Daoy (cell line): ENCODE measurements at regions not wholly inside any gene's neighbourhood (a gene's known extent, or its start where the extent isn't known, plus 50 kb on each side); places are given as distances from the start of the nearest gene placed in this dataset.
"Not testable (repeated sequence)": the region's sequence is repeated elsewhere in the genome, so short reads cannot be mapped to it uniquely, and the experiment has no call there.

ENCODE experiments used
- DNase-seq: peaks from one replicate; pipeline ENCODE4 v3.0.0-alpha.2; 2015; ENCODE audit warnings: low read depth

DNA sequence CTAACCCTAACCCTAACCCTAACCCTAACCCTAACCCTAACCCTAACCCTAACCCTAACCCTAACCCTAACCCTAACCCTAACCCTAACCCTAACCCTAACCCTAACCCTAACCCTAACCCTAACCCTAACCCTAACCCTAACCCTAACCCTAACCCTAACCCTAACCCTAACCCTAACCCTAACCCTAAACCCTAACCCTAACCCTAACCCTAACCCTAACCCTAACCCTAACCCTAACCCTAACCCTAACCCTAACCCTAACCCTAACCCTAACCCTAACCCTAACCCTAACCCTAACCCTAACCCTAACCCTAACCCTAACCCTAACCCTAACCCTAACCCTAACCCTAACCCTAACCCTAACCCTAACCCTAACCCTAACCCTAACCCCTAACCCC is 80.6 kb upstream of the PLEKHG4B start:
- not testable (repeated sequence) for DNase-seq

DNA sequence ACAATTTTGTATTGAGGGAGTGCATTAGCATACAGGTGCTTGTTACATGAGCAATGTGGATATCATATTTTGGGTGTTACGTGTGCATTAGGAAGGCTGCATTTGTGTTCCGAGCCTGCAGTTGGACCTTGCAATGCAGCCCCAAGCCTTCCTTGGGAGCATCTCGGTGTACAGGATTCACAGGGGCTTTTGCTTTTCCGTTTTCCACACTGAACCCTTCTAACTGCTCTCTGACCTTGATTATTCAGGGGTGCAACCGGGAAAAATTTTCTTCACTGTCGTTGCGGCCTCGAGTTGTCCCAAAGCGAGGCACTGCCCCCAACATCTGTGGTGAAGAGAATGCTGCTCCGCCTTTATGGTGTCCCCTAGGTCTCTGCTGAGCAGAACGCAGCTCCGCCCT is 80.1 kb upstream of the PLEKHG4B start:
- DNase-seq = no peak

DNA sequence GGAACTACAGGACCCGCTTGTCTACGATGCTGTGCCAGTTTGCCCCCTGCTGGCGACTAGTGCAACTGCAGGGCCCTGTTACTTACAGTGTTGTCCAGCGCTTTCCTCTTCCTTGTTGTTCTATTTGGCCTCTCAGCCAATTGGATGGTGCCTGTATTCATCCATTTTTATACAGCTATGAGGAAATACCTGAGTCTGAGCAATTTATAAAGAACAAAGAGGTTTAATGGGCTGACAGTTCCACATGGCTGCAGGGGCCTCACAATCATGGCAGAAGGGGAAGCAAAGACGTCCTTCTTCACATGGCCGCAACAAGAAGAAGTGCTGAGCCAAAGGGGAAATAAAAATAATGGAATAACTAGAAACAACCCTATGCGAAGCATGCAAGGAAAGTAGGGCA is 78.7 kb upstream of the PLEKHG4B start:
- DNase-seq = no peak

DNA sequence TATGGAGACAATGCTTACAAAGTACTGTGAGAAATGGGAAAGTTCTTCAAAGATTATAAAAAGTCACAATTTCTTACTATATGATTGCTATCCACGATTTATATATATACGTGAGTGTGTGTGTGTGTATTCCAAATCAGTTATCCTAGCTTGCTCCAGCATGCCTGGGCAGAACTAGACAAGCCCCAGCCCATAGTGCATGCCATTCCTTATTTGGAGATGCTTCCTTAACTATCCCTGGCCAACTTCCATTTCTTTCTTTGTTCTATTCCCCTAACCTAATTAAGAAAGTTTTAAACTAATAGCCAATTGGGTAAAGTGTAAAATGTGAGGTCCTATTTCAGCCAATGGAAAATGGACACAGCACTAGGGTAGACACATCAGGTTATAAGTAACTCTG is 77.3 kb upstream of the PLEKHG4B start:
- not testable (repeated sequence) for DNase-seq

GRCh38 chr5:20276-20675 is 71.7 kb upstream of the PLEKHG4B start:
- not testable (repeated sequence) for DNase-seq

GRCh38 chr5:21654-22233 is 70.2 kb upstream of the PLEKHG4B start:
- peak; percentile 51 for DNase-seq

DNA sequence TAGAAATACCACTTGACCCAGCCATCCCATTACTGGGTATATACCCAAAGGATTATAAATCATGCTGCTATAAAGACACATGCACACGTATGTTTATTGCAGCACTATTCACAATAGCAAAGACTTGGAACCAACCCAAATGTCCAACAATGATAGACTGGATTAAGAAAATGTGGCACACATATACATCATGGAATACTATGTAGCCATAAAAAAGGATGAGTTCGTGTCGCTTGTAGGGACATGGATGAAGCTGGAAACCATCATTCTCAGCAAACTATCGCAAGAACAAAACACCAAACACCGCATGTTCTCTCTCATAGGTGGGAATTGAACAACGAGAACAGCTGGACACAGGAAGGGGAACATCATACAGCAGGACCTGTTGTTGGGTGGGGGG is 68.1 kb upstream of the PLEKHG4B start:
- not testable (repeated sequence) for DNase-seq

- DNase-seq = not testable (repeated sequence)
These were observed 66.9 kb upstream of the PLEKHG4B start for GRCh38 chr5:25067-25466.

- DNase-seq = no peak
These were observed 61.8 kb upstream of the PLEKHG4B start for GRCh38 chr5:30131-30530.

DNA sequence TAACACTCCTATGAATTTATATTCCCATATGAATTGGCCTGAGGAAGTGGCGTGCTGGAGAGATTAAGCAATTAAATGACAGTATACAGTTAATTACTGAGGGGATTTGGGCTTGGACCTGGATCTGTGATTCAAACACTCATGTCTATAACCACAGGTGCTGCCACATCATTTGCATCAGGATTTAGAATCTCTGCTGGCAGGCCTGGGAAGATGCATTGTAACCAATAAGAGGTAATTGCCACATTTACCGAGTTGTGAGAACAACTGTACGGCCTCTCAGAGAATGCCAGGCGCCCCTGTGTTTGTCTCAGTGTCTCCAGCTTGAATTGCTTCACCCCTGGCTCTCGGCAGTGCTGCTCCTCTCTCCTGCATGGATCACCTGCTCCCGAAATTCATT is 61.4 kb upstream of the PLEKHG4B start:
- DNase-seq = not testable (repeated sequence)

DNA sequence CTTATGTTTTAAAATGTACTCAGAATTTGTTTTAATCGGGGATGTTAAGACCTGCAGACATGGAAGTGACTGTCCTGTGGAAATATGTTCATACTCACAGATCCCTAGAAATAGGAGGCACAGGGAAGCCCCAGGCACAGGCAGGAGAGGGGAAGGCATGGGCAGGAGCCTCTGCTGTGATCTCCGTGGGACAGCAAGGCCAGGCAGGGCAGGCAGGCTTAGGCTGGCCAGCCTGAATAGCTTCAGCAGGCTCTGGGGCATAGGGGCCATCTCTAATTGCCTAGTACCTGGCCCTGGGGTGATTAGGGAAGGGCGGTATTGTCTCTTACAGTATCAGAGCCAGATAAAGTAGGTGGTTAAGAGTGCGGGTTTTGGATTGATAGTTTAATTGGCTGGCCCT is 59.8 kb upstream of the PLEKHG4B start:
- DNase-seq = no peak

GRCh38 chr5:35521-35920 is 56.4 kb upstream of the PLEKHG4B start:
- not testable (repeated sequence) for DNase-seq

- DNase-seq = not testable (repeated sequence)
These were observed 54.8 kb upstream of the PLEKHG4B start for GRCh38 chr5:37207-37606.

- no peak for DNase-seq
These were observed 51.9 kb upstream of the PLEKHG4B start for GRCh38 chr5:39979-40583.
